ENCODE measurements at regions not wholly inside any gene's neighbourhood (a gene's known extent, or its start where the extent isn't known, plus 50 kb on each side); places are given as distances from the start of the nearest gene placed in this dataset.

GRCh38 chr5:103718108-103718507 is 155.5 kb upstream of the NUDT12 start:
- no peak for DNase-seq (ENCODE audit: low spot score)
- H3K27me3 Mint-ChIP-seq (ENCODE audit: unreplicated experiment) = peaks cover 3% of the 10 kb centered on the region
- H3K4me1 Mint-ChIP-seq (ENCODE audit: unreplicated experiment) = peaks cover 4% of the 10 kb centered on the region
- no peak overlapping the region for H3K4me3 Mint-ChIP-seq (ENCODE audit: unreplicated experiment)
- H3K27ac Mint-ChIP-seq (ENCODE audit: unreplicated experiment) = no peak overlapping the region
- H3K36me3 Mint-ChIP-seq (ENCODE audit: low read depth, unreplicated experiment) = peaks cover 12% of the 10 kb centered on the region
- H3K9me3 Mint-ChIP-seq (ENCODE audit: unreplicated experiment) = peaks cover 12% of the 10 kb centered on the region
- no peak for TF ChIP-seq CTCF (IDR thresholded peaks at IDR 0.05; ENCODE audit: unreplicated experiment)

GRCh38 chr5:103708601-103709000 is 146.0 kb upstream of the NUDT12 start:
- no peak for TF ChIP-seq CTCF (IDR thresholded peaks at IDR 0.05; ENCODE audit: unreplicated experiment)
- Mint-ChIP-seq H3K4me1 (ENCODE audit: unreplicated experiment) (peaks cover 2% of the 10 kb centered on the region), H3K36me3 (ENCODE audit: low read depth, unreplicated experiment) (no peaks in the 10 kb centered on the region), H3K9me3 (ENCODE audit: unreplicated experiment) (no peaks in the 10 kb centered on the region), H3K27ac (ENCODE audit: unreplicated experiment) (no peak overlapping the region), H3K27me3 (ENCODE audit: unreplicated experiment) (no peaks in the 10 kb centered on the region), H3K4me3 (ENCODE audit: unreplicated experiment) (no peak overlapping the region)
- DNase-seq (ENCODE audit: low spot score) = no peak

- no peaks in the 10 kb centered on the region for H3K27me3 Mint-ChIP-seq (ENCODE audit: unreplicated experiment)
- TF ChIP-seq CTCF (IDR thresholded peaks at IDR 0.05; ENCODE audit: unreplicated experiment) = no peak
These were observed 144.5 kb upstream of the NUDT12 start for GRCh38 chr5:103706939-103707682.

GRCh38 chr5:103703617-103704016 is 141.0 kb upstream of the NUDT12 start:
- TF ChIP-seq CTCF (IDR thresholded peaks at IDR 0.05; ENCODE audit: unreplicated experiment) = no peak
- DNase-seq (ENCODE audit: low spot score) = no peak
- no peaks in the 10 kb centered on the region for H3K27me3 Mint-ChIP-seq (ENCODE audit: unreplicated experiment)
- peaks cover 2% of the 10 kb centered on the region for H3K4me1 Mint-ChIP-seq (ENCODE audit: unreplicated experiment)
- no peaks in the 10 kb centered on the region for H3K36me3 Mint-ChIP-seq (ENCODE audit: low read depth, unreplicated experiment)
- H3K27ac Mint-ChIP-seq (ENCODE audit: unreplicated experiment) = no peak overlapping the region
- no peak overlapping the region for H3K4me3 Mint-ChIP-seq (ENCODE audit: unreplicated experiment)
- H3K9me3 Mint-ChIP-seq (ENCODE audit: unreplicated experiment) = no peaks in the 10 kb centered on the region

More at GRCh38 chr5:103706939-103707682, 144.5 kb upstream of the NUDT12 start:
- no peaks in the 10 kb centered on the region for H3K36me3 Mint-ChIP-seq (ENCODE audit: low read depth, unreplicated experiment)
- H3K27ac Mint-ChIP-seq (ENCODE audit: unreplicated experiment) = no peak overlapping the region
- H3K4me1 Mint-ChIP-seq (ENCODE audit: unreplicated experiment) = peaks cover 2% of the 10 kb centered on the region
- DNase-seq (ENCODE audit: low spot score) = no peak
- H3K4me3 Mint-ChIP-seq (ENCODE audit: unreplicated experiment) = no peak overlapping the region
- no peaks in the 10 kb centered on the region for H3K9me3 Mint-ChIP-seq (ENCODE audit: unreplicated experiment)

- H3K9me3 Mint-ChIP-seq (ENCODE audit: unreplicated experiment) = no peaks in the 10 kb centered on the region
- peaks cover 25% of the 10 kb centered on the region for H3K4me1 Mint-ChIP-seq (ENCODE audit: unreplicated experiment)
- no peak for DNase-seq (ENCODE audit: low spot score)
- H3K27ac Mint-ChIP-seq (ENCODE audit: unreplicated experiment) = peak overlapping the region; percentile 59
- no peak for TF ChIP-seq CTCF (IDR thresholded peaks at IDR 0.05; ENCODE audit: unreplicated experiment)
- no peaks in the 10 kb centered on the region for H3K36me3 Mint-ChIP-seq (ENCODE audit: low read depth, unreplicated experiment)
- H3K27me3 Mint-ChIP-seq (ENCODE audit: unreplicated experiment) = peaks cover 1% of the 10 kb centered on the region
- H3K4me3 Mint-ChIP-seq (ENCODE audit: unreplicated experiment) = peak overlapping the region; percentile 24
These were observed 130.9 kb upstream of the NUDT12 start for GRCh38 chr5:103693517-103693916.

All from endothelial cell (in vitro differentiated cells).